Sigmoid colon (tissue), 6 donors: ENCODE measurements at regions not wholly inside any gene's neighbourhood (a gene's known extent, or its start where the extent isn't known, plus 50 kb on each side); places are given as distances from the start of the nearest gene placed in this dataset.
"Not testable (repeated sequence)": the region's sequence is repeated elsewhere in the genome, so short reads cannot be mapped to it uniquely, and the experiment has no call there.

Source experiments
- DNase-seq: peaks from one replicate; pipeline ENCODE4 v3.0.0-alpha.2; 2019
- H3K27ac ChIP-seq, 4 donors: fragments of 200-600 bp; sonication (generic); one replicate each; pipeline ENCODE4 v1.5.1; 2016 to 2019; ENCODE audit warnings: mild to moderate bottlenecking in 1 of 4
- H3K27me3 ChIP-seq, 3 donors: fragments of 200-600 bp; sonication (generic); one replicate each; pipeline ENCODE4 v1.5.1; 2019; ENCODE audit warnings: mild to moderate bottlenecking in 1 of 3
- H3K36me3 ChIP-seq, 4 donors: fragments of 200-600 bp; sonication (generic); one replicate each; pipeline ENCODE4 v1.5.1; 2016 to 2019
- H3K4me1 ChIP-seq, 4 donors: fragments of 200-600 bp; sonication (generic); one replicate each; pipeline ENCODE4 v1.5.1; 2017 to 2019
- H3K4me3 ChIP-seq, 4 donors: fragments of 200-600 bp; sonication (generic); one replicate each; pipeline ENCODE4 v1.5.1; 2017 to 2019; ENCODE audit warnings: mild to moderate bottlenecking in 2 of 4, moderate library complexity in 1 of 4
- H3K9me3 ChIP-seq, 4 donors: fragments of 200-600 bp in 3 of 4; sonication (generic) in 3 of 4; one replicate each; pipeline versions ENCODE4 v1.5.1 to v1.6.1; 2013 to 2019
- CTCF ChIP-seq, 4 experiments: fragments of 450-650 bp in 3 of 4; fragments of 200-600 bp in 1 of 4; IDR thresholded peaks; one replicate each; pipeline ENCODE4 v1.5.1; 2016 to 2019; ENCODE audit warnings: antibody characterized with exemption in 4 of 4, mild to moderate bottlenecking in 3 of 4, moderate library complexity in 2 of 4
- EP300 ChIP-seq, 4 donors: sonication (generic); formaldehyde crosslinking; IDR thresholded peaks; one replicate each; pipeline ENCODE4 v1.6.1; 2017; ENCODE audit warnings: antibody characterized with exemption in 4 of 4
- POLR2A ChIP-seq, 2 donors: fragments of 450-650 bp; IDR thresholded peaks; one replicate each; pipeline ENCODE4 v1.6.1; 2016; ENCODE audit warnings: antibody characterized with exemption in 2 of 2, mild to moderate bottlenecking in 2 of 2, moderate library complexity in 2 of 2
- POLR2AphosphoS5 ChIP-seq, 4 donors: sonication (generic); formaldehyde crosslinking; IDR thresholded peaks; one replicate each; pipeline ENCODE4 v1.6.1; 2017; ENCODE audit warnings: antibody characterized with exemption in 4 of 4
- WGBS, 2 donors: extraction: QIAGEN DNeasy Blood & Tissue Kit; methylation state at CpG; one replicate each; pipeline ENCODE4 v1.1.7; 2013; 5-methylcytosine and 5-hydroxymethylcytosine counted together
- intact Hi-C: fragments of 100-400 bp; cut with DNase I; formaldehyde crosslinking; loops from one replicate; pipeline ENCODE4 v1.15.1; 2023
- donor health status: healthy with polysubstance abuse.
- donor health status: healthy.

DNA sequence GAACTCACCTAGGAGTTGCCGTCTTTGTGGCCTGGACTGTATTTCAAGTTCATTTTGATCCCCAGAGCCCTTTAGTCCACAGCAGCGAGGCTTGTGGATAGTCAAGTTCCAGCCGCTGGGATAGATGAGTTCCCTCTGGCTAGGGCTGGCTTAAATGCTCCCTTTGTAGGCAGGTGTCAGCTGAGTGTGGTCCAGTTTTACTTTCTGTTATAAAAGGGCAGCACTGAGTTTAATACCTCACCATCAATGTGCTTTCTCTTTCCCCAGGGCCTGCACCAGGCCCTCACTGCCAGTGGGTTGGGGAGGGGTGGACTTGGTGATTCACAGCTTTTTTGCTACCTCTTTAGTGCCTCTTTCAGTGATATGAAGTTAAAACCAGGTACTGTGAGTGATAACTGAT is 188.2 kb downstream of the SLCO4C1 start:
- H3K27me3 ChIP-seq = no peaks in the 10 kb centered on the region
- no peaks in the 10 kb centered on the region for H3K4me1 ChIP-seq
- no peaks in the 10 kb centered on the region for H3K36me3 ChIP-seq
- no peak for DNase-seq
- WGBS, 2 donors = 86 to 91% methylated on average over 3 of the region's 3 CpGs
- no peaks in the 10 kb centered on the region for H3K9me3 ChIP-seq
- intact Hi-C loops = no loop called here
- no peak overlapping the region for H3K4me3 ChIP-seq
- H3K27ac ChIP-seq = no peak overlapping the region
- TF ChIP-seq POLR2A (IDR thresholded peaks at IDR 0.05) = no peak
- TF ChIP-seq CTCF (IDR thresholded peaks at IDR 0.05) = no peak
- TF ChIP-seq EP300 (IDR thresholded peaks at IDR 0.05) = no peak
- no peak for TF ChIP-seq POLR2AphosphoS5 (IDR thresholded peaks at IDR 0.05)

DNA sequence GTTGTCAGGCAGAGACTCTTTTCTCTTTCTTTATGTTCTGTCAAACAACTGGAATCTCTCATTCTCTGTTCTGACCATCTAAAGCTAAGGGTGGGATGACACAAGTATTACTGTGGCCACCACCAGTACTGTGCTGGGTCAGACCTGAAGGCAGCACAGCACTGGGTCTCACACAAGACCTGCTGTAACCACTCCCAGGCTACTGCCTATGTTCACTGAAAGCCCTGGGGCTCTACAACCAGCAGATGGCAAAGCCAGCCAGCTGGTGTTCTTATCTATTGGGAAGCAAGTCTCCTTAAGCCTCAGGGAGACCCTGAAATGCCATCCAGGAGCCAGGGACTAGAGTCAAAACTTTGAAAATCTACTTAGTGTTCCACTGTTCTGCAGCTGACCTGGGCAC is 189.5 kb downstream of the SLCO4C1 start:
- no peaks in the 10 kb centered on the region for H3K9me3 ChIP-seq
- no peaks in the 10 kb centered on the region for H3K4me1 ChIP-seq
- no peak overlapping the region for H3K27ac ChIP-seq
- H3K27me3 ChIP-seq = no peaks in the 10 kb centered on the region
- no peak overlapping the region for H3K4me3 ChIP-seq
- no peak for DNase-seq
- TF ChIP-seq POLR2A (IDR thresholded peaks at IDR 0.05) (no peak), EP300 (IDR thresholded peaks at IDR 0.05) (no peak), POLR2AphosphoS5 (IDR thresholded peaks at IDR 0.05) (no peak), CTCF (IDR thresholded peaks at IDR 0.05) (no peak)
- H3K36me3 ChIP-seq = no peaks in the 10 kb centered on the region
- intact Hi-C loops = no loop called here

GRCh38 chr5:102099766-102100331 is 196.2 kb downstream of the SLCO4C1 start:
- Histone ChIP-seq H3K4me1 (no peaks in the 10 kb centered on the region), H3K9me3 (no peaks in the 10 kb centered on the region), H3K27ac (no peak overlapping the region), H3K4me3 (no peak overlapping the region), H3K36me3 (no peaks in the 10 kb centered on the region), H3K27me3 (no peaks in the 10 kb centered on the region)
- TF ChIP-seq CTCF (IDR thresholded peaks at IDR 0.05) = no peak
- no peak for TF ChIP-seq POLR2A (IDR thresholded peaks at IDR 0.05)
- no peak for TF ChIP-seq POLR2AphosphoS5 (IDR thresholded peaks at IDR 0.05)
- TF ChIP-seq EP300 (IDR thresholded peaks at IDR 0.05) = no peak
- 68 to 85% methylated on average over 9 of the region's 9 CpGs for WGBS, 2 donors
- no peak for DNase-seq
- intact Hi-C loops = no loop called here

DNA sequence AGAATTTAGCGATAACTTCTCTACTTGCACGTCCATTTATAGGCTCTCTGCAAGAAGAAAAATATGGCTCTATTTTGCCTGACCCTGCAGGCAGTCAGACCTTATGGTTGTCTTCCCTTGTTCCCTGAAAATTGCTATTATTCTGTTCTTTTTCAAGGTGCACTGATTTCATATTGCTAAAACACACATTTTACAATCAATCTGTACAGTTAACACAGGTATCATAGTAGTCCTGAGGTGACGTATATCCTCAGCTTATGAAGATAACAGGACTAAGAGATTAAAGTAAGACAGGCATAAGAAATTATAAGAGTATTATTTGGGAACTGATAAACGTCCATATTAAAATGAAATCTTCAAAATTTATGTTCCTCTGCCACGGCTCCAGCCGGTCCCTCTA is 197.0 kb downstream of the SLCO4C1 start:
- H3K36me3 ChIP-seq, H3K4me3 ChIP-seq, H3K27me3 ChIP-seq, H3K4me1 ChIP-seq, H3K27ac ChIP-seq, DNase-seq, intact Hi-C loops, H3K9me3 ChIP-seq: not testable (repeated sequence)
- 91 to 94% methylated on average over 6 of the region's 6 CpGs for WGBS, 2 donors

GRCh38 chr5:102098606-102099005 is 197.5 kb downstream of the SLCO4C1 start:
- H3K27me3 ChIP-seq, H3K27ac ChIP-seq, H3K4me1 ChIP-seq, intact Hi-C loops, H3K36me3 ChIP-seq, H3K4me3 ChIP-seq, DNase-seq, H3K9me3 ChIP-seq: not testable (repeated sequence)
- 67 to 78% methylated on average over 3 of the region's 3 CpGs for whole genome bisulfite sequencing, 2 donors

- DNase-seq = no peak
- TF ChIP-seq EP300 (IDR thresholded peaks at IDR 0.05) (no peak), POLR2A (IDR thresholded peaks at IDR 0.05) (no peak), CTCF (IDR thresholded peaks at IDR 0.05) (peak in 1 of 4 experiments; percentile 8)
- intact Hi-C loops = no loop called here
- Histone ChIP-seq H3K4me3 (no peak overlapping the region), H3K27me3 (no peaks in the 10 kb centered on the region), H3K4me1 (no peaks in the 10 kb centered on the region), H3K27ac (no peak overlapping the region), H3K9me3 (no peaks in the 10 kb centered on the region), H3K36me3 (no peaks in the 10 kb centered on the region)
Measured at GRCh38 chr5:102090770-102091169, 205.3 kb downstream of the SLCO4C1 start.
